ENCODE measurements at regions not wholly inside any gene's neighbourhood (a gene's known extent, or its start where the extent isn't known, plus 50 kb on each side); places are given as distances from the start of the nearest gene placed in this dataset.

- TF ChIP-seq CTCF (IDR thresholded peaks at IDR 0.05) (no peak), POLR2A (IDR thresholded peaks at IDR 0.05) (no peak)
Observed at GRCh38 chr4:127383666-127384065, 249.1 kb upstream of the INTU start.

All from lower leg skin (tissue), 3 donors.